Stomach (tissue), 8 donors: ENCODE measurements at regions not wholly inside any gene's neighbourhood (a gene's known extent, or its start where the extent isn't known, plus 50 kb on each side); places are given as distances from the start of the nearest gene placed in this dataset.

Experiments used
- DNase-seq, 2 donors: peaks; one replicate each; pipeline versions ENCODE4 v3.0.0 to v3.0.0-alpha.2; 2013 to 2019
- H3K27ac ChIP-seq, 5 donors: fragments of 200-600 bp in 4 of 5; sonication (generic) in 4 of 5; one replicate each; pipeline ENCODE4 v1.5.1; 2013 to 2019; ENCODE audit warnings: mild to moderate bottlenecking in 1 of 5, moderate library complexity in 1 of 5
- H3K27me3 ChIP-seq, 3 donors: fragments of 200-600 bp; sonication (generic); one replicate each; pipeline ENCODE4 v1.5.1; 2017 to 2019; ENCODE audit warnings: mixed run types in 1 of 3
- H3K36me3 ChIP-seq, 4 donors: fragments of 200-600 bp; sonication (generic); 1 replicate in 3 of 4; 2 replicates in 1 of 4; pipeline ENCODE4 v1.5.1; 2016 to 2019
- H3K4me1 ChIP-seq, 4 donors: fragments of 200-600 bp; sonication (generic); one replicate each; pipeline ENCODE4 v1.5.1; 2016 to 2019
- H3K4me3 ChIP-seq, 4 donors: fragments of 200-600 bp; sonication (generic) in 3 of 4; one replicate each; pipeline ENCODE4 v1.5.1; 2016 to 2019; ENCODE audit warnings: mild to moderate bottlenecking in 1 of 4
- H3K9me3 ChIP-seq, 4 donors: fragments of 200-600 bp; sonication (generic); one replicate each; pipeline ENCODE4 v1.5.1; 2016 to 2019
- EP300 ChIP-seq: sonication (generic); formaldehyde crosslinking; IDR thresholded peaks from one replicate; pipeline ENCODE4 v1.6.1; 2017; ENCODE audit warnings: antibody characterized with exemption
- POLR2A ChIP-seq, 4 donors: fragments of 450-650 bp; IDR thresholded peaks; one replicate each; pipeline ENCODE4 v1.6.1; 2016; ENCODE audit warnings: antibody characterized with exemption in 4 of 4, control low read depth in 2 of 4, mild to moderate bottlenecking in 1 of 4, moderate library complexity in 1 of 4
- POLR2AphosphoS5 ChIP-seq, 3 donors: sonication (generic); formaldehyde crosslinking; IDR thresholded peaks; one replicate each; pipeline ENCODE4 v1.6.1; 2016; ENCODE audit warnings: antibody characterized with exemption in 3 of 3
- WGBS, 5 donors: extraction: QIAGEN DNeasy Blood & Tissue Kit in 3 of 5; methylation state at CpG; one replicate each; pipeline versions ENCODE4 v1.1.5 to v1.1.7; 2013 to 2018; 5-methylcytosine and 5-hydroxymethylcytosine counted together
- intact Hi-C: fragments of 100-400 bp; cut with DNase I; formaldehyde crosslinking; loops from one replicate; pipeline ENCODE4 v1.15.1; 2023; ENCODE audit warnings: low total_unique reads
- TF ChIP-seq, protein P1 (sequence below), 7 experiments: fragments of 450-650 bp in 4 of 7; fragments of 200-600 bp in 3 of 7; sonication (generic) in 3 of 7; IDR thresholded peaks; one replicate each; pipeline ENCODE4 v1.5.1; 2016 to 2019; ENCODE audit warnings: antibody characterized with exemption in 7 of 7, control low read depth in 2 of 7, mild to moderate bottlenecking in 1 of 7
- donor health status: healthy with polysubstance abuse.
- donor health status: Bipolar disorder and iron deficiency.
- donor health status: healthy.

DNA sequence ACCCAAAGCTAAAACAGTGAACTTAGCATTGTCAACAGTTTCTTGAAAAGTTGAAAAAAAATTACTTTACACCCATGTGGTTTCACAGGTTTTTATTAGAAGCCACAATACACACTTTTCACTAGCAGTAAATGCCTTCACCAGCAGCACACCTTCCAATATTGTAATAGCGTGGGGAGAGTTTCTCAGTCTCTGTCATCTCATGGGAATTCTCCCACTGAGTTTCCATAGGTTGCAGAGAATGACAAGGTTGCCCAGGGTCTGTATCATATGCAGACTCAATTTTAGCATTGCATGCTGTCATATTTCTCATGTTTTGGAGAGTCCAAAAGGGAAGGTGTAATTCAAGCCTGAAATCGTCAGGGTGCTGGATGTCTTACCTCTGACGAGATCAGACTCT, 486.1 kb upstream of the TENM3 start:
- Histone ChIP-seq H3K36me3 (no peaks in the 10 kb centered on the region), H3K9me3 (no peaks in the 10 kb centered on the region), H3K27ac (no peak overlapping the region), H3K4me3 (no peak overlapping the region), H3K27me3 (no peaks in the 10 kb centered on the region), H3K4me1 (no peaks in the 10 kb centered on the region)
- DNase-seq: no peak
- TF ChIP-seq, protein P1, sequence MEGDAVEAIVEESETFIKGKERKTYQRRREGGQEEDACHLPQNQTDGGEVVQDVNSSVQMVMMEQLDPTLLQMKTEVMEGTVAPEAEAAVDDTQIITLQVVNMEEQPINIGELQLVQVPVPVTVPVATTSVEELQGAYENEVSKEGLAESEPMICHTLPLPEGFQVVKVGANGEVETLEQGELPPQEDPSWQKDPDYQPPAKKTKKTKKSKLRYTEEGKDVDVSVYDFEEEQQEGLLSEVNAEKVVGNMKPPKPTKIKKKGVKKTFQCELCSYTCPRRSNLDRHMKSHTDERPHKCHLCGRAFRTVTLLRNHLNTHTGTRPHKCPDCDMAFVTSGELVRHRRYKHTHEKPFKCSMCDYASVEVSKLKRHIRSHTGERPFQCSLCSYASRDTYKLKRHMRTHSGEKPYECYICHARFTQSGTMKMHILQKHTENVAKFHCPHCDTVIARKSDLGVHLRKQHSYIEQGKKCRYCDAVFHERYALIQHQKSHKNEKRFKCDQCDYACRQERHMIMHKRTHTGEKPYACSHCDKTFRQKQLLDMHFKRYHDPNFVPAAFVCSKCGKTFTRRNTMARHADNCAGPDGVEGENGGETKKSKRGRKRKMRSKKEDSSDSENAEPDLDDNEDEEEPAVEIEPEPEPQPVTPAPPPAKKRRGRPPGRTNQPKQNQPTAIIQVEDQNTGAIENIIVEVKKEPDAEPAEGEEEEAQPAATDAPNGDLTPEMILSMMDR (IDR thresholded peaks at IDR 0.05): no peak
- TF ChIP-seq POLR2AphosphoS5 (IDR thresholded peaks at IDR 0.05) (no peak), POLR2A (IDR thresholded peaks at IDR 0.05) (no peak), EP300 (no peak)
- WGBS, 5 donors: 60 to 85% (median 73%) methylated on average over 3 of the region's 3 CpGs
- intact Hi-C loops: no loop called here

DNA sequence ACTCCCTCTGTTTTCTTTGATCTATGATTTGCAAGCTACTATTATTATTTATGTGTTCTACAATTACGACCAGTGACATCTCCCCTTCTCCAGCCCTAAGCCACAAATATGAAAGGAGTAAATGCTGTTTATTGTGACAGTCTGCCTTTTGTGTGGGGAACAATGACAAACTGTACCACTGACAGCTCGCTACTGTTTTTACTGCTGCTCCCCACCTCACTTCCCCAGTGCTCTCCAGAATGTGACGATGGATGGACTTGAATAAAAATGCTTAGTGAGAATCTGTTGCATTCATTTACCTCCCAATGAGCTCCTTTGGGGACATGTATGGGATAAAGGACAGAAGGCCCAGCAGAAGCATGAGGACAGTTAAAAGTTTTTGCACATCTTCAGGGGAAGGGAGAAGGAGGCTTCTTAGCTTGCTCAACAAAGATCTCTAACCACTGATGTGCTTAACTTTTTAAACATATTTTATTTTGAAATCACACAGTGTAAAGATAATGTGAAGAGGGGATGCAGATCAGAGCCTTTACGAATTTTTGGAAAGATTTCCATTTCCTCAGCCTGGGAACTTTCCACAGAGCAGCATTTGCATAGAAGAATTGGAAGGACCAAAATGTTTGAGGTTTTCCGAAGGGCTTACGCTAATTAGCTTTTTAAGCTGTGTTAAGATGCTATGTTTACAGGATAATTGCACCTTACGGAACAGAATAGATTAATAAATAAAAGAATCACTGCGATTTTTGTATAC, 485.1 kb upstream of the TENM3 start:
- WGBS, 5 donors: 62 to 68% (median 66%) methylated on average over 8 of the region's 8 CpGs
- TF ChIP-seq EP300 (no peak), POLR2AphosphoS5 (IDR thresholded peaks at IDR 0.05) (no peak), POLR2A (IDR thresholded peaks at IDR 0.05) (no peak)
- TF ChIP-seq, protein P1 (IDR thresholded peaks at IDR 0.05): no peak
- intact Hi-C loops: no loop called here
- DNase-seq: no peak
- Histone ChIP-seq H3K27me3 (no peaks in the 10 kb centered on the region), H3K9me3 (no peaks in the 10 kb centered on the region), H3K4me3 (no peak overlapping the region), H3K4me1 (no peaks in the 10 kb centered on the region), H3K27ac (no peak overlapping the region), H3K36me3 (no peaks in the 10 kb centered on the region)

DNA sequence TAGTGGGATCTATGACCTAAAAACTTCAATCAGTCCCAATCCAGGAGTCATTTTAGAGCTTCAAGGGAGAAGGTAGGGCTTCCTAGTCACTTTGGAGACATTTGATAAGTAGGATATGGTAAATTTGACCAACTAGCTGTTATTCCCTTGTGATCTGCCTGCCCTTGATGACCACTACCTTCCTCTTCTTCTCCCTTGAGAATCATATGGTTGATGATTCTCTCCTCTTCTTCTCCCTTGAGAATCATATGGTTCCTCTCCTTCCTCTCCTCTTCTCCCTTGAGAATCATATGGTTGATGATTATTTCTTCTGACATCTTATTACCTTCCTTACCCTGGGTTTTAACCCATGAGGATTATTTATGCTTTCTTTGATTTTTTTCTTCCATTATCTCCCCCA, 482.6 kb upstream of the TENM3 start:
- intact Hi-C loops: no loop called here
- Histone ChIP-seq H3K4me1 (no peaks in the 10 kb centered on the region), H3K36me3 (no peaks in the 10 kb centered on the region), H3K27ac (no peak overlapping the region), H3K9me3 (no peaks in the 10 kb centered on the region), H3K4me3 (no peak overlapping the region), H3K27me3 (no peaks in the 10 kb centered on the region)
- TF ChIP-seq POLR2A (IDR thresholded peaks at IDR 0.05) (no peak), POLR2AphosphoS5 (IDR thresholded peaks at IDR 0.05) (no peak), EP300 (no peak)
- TF ChIP-seq, protein P1 (IDR thresholded peaks at IDR 0.05): no peak
- DNase-seq: no peak

DNA sequence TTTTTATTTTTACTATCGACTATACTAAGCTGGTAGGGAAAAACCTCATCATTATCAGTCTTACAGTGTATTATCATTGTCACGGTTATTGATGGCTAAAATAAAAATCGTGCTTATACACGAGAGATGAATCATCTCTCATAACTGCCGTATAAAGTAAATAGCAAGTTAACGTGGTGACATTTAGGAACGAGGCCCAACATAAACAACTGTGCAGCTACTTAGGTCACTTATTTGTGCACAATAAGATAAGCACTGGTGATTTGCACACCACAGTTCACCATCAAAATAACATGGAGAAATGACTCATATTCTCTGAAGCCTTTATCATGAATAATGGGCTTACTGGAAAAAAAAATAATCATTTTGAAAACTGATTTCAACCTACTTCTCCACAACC, 482.0 kb upstream of the TENM3 start:
- Histone ChIP-seq H3K36me3 (no peaks in the 10 kb centered on the region), H3K27ac (no peak overlapping the region), H3K27me3 (no peaks in the 10 kb centered on the region), H3K4me3 (no peak overlapping the region), H3K4me1 (no peaks in the 10 kb centered on the region), H3K9me3 (no peaks in the 10 kb centered on the region)
- intact Hi-C loops: no loop called here
- no peak for DNase-seq
- TF ChIP-seq EP300 (no peak), POLR2A (IDR thresholded peaks at IDR 0.05) (no peak), POLR2AphosphoS5 (IDR thresholded peaks at IDR 0.05) (no peak)
- TF ChIP-seq, protein P1 (IDR thresholded peaks at IDR 0.05): no peak
- 50 to 62% (median 56%) methylated on average over 7 of the region's 7 CpGs for WGBS, 5 donors
